Tibial artery (tissue), 4 donors: ENCODE measurements at regions not wholly inside any gene's neighbourhood (a gene's known extent, or its start where the extent isn't known, plus 50 kb on each side); places are given as distances from the start of the nearest gene placed in this dataset.

Experiments used
- DNase-seq, 2 donors: peaks; one replicate each; pipeline ENCODE4 v3.0.0-alpha.2; 2019
- H3K27ac ChIP-seq, 2 donors: fragments of 200-600 bp; sonication (generic) in 1 of 2; 1 replicate in 1 of 2; 2 replicates in 1 of 2; pipeline ENCODE4 v1.5.1; 2018 to 2019; ENCODE audit warnings: mild to moderate bottlenecking in 1 of 2
- H3K27me3 ChIP-seq, 2 donors: fragments of 200-600 bp; sonication (generic) in 1 of 2; one replicate each; pipeline versions ENCODE4 v1.5.1 to v1.6.0; 2016 to 2019
- H3K36me3 ChIP-seq, 3 donors: fragments of 200-600 bp; sonication (generic) in 2 of 3; one replicate each; pipeline ENCODE4 v1.5.1; 2016 to 2019; ENCODE audit warnings: mild to moderate bottlenecking in 2 of 3
- H3K4me1 ChIP-seq, 4 donors: fragments of 200-600 bp; sonication (generic) in 2 of 4; 1 replicate in 3 of 4; 2 replicates in 1 of 4; pipeline ENCODE4 v1.5.1; 2016 to 2019
- H3K4me3 ChIP-seq, 2 donors: fragments of 200-600 bp; sonication (generic) in 1 of 2; 1 replicate in 1 of 2; 2 replicates in 1 of 2; pipeline ENCODE4 v1.5.1; 2018 to 2019; ENCODE audit warnings: mild to moderate bottlenecking in 2 of 2
- H3K9me3 ChIP-seq, 3 donors: fragments of 200-600 bp; sonication (generic) in 1 of 3; one replicate each; pipeline ENCODE4 v1.5.1; 2016 to 2019
- intact Hi-C: fragments of 100-400 bp; cut with DNase I; formaldehyde crosslinking; loops from one replicate; pipeline ENCODE4 v1.15.0; 2023; ENCODE audit warnings: low total_unique reads
- TF ChIP-seq, protein P1 (sequence below), 2 experiments: fragments of 200-600 bp in 1 of 2; fragments of 450-650 bp in 1 of 2; IDR thresholded peaks; one replicate each; pipeline ENCODE4 v1.5.1; 2017 to 2019; ENCODE audit warnings: antibody characterized with exemption in 2 of 2, mild to moderate bottlenecking in 1 of 2, moderate library complexity in 1 of 2

DNA sequence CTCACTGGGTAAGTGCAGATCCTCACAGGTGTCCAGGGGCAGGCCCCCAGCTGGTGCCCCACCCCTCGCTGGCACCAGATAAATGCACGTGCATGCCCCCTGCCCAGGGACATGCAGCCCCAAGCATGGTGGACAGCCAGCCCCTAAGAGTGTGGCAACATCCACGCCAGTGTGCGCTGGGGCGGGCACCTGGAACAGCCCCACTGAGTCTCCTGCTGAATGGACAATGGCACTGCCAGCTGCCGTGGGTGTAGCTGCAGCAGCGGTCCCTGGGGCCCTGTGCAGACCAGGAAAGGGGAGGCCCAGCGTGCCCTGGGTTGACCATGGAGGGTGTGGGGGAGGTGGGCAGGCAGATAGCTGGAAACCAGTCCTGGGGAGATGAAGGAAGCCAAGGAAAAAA lies 538.7 kb upstream of the SGCG start:
- DNase-seq: no peak
- Histone ChIP-seq H3K27me3 (no peaks in the 10 kb centered on the region), H3K27ac (no peak overlapping the region), H3K4me1 (no peaks in the 10 kb centered on the region), H3K4me3 (no peak overlapping the region), H3K9me3 (no peaks in the 10 kb centered on the region), H3K36me3 (no peaks in the 10 kb centered on the region)
- TF ChIP-seq, protein P1, sequence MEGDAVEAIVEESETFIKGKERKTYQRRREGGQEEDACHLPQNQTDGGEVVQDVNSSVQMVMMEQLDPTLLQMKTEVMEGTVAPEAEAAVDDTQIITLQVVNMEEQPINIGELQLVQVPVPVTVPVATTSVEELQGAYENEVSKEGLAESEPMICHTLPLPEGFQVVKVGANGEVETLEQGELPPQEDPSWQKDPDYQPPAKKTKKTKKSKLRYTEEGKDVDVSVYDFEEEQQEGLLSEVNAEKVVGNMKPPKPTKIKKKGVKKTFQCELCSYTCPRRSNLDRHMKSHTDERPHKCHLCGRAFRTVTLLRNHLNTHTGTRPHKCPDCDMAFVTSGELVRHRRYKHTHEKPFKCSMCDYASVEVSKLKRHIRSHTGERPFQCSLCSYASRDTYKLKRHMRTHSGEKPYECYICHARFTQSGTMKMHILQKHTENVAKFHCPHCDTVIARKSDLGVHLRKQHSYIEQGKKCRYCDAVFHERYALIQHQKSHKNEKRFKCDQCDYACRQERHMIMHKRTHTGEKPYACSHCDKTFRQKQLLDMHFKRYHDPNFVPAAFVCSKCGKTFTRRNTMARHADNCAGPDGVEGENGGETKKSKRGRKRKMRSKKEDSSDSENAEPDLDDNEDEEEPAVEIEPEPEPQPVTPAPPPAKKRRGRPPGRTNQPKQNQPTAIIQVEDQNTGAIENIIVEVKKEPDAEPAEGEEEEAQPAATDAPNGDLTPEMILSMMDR (IDR thresholded peaks at IDR 0.05): no peak
- intact Hi-C loops: no loop called here

- H3K36me3 ChIP-seq: no peaks in the 10 kb centered on the region
- no peaks in the 10 kb centered on the region for H3K27me3 ChIP-seq
- no peak overlapping the region for H3K27ac ChIP-seq
- TF ChIP-seq, protein P1 (IDR thresholded peaks at IDR 0.05): no peak
- H3K9me3 ChIP-seq: no peaks in the 10 kb centered on the region
- no peak for DNase-seq
- no peak overlapping the region for H3K4me3 ChIP-seq
- intact Hi-C loops: no loop called here
- H3K4me1 ChIP-seq: no peaks in the 10 kb centered on the region
Observed at GRCh38 chr13:22644941-22645340, 535.8 kb upstream of the SGCG start.

DNA sequence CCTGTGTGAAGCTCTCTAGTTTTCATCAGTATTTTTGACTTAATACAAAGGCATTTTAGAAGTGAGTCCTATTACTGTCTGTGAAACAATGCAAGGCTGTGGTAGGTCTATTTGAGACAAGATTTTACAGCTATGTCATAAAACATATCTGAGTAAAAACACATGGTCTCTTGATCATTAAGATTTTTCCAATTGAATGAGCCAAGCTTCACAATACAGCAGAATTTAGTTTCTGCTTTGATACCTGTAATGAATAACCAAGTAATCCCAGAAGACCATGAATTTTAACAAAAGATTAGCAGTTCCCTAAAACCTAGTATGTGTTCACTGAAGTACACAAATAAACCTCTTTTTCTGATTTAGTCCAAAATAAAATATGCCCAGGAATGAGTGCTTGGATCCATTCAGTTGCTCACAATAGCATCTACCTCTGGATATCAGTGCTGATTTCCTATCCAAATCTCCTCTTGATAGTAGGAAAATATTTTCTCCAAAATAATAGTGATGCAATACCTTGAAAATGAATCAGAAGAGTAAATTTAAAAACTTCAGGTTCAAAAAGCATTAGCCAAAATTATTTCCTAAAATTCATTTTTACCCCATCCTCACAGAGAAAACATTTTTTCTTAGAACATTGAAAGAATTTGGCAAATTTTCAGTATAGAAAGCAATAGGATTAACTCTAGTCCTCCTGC lies 533.5 kb upstream of the SGCG start:
- H3K4me3 ChIP-seq: no peak overlapping the region
- H3K27ac ChIP-seq: no peak overlapping the region
- TF ChIP-seq, protein P1 (IDR thresholded peaks at IDR 0.05): no peak
- no peak for DNase-seq
- intact Hi-C loops: no loop called here
- no peaks in the 10 kb centered on the region for H3K27me3 ChIP-seq
- H3K4me1 ChIP-seq: no peaks in the 10 kb centered on the region
- no peaks in the 10 kb centered on the region for H3K9me3 ChIP-seq
- H3K36me3 ChIP-seq: no peaks in the 10 kb centered on the region

DNA sequence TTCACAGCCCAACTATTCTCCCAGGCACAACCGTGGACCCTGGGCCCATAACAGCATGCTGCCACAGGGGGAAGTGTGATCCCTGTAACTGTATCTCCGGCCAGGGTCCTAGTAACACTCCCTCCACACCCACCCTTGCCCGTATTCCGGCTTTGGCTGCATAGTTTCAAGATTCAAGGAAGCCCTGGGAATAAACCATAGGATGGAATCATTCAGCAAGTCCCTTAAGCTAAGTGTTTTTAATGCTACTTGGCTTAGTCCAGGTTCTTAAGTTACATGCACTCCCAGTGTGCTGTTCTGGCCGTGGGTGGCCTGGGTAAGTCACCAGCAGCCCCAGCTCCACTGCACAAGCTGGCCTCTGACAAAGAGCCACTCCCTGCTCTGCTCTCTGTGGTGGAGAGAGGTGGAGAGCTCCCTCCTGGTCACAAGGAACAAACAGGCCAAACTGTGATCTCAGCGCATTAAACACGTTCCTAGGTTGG lies 532.4 kb upstream of the SGCG start:
- Histone ChIP-seq H3K4me3 (no peak overlapping the region), H3K27me3 (no peaks in the 10 kb centered on the region), H3K4me1 (no peaks in the 10 kb centered on the region), H3K36me3 (no peaks in the 10 kb centered on the region), H3K9me3 (no peaks in the 10 kb centered on the region), H3K27ac (no peak overlapping the region)
- no peak for DNase-seq
- intact Hi-C loops: no loop called here
- TF ChIP-seq, protein P1 (IDR thresholded peaks at IDR 0.05): no peak

- H3K27ac ChIP-seq: no peak overlapping the region
- TF ChIP-seq, protein P1 (IDR thresholded peaks at IDR 0.05): no peak
- no peaks in the 10 kb centered on the region for H3K9me3 ChIP-seq
- intact Hi-C loops: no loop called here
- H3K36me3 ChIP-seq: no peaks in the 10 kb centered on the region
- no peak for DNase-seq
- no peaks in the 10 kb centered on the region for H3K27me3 ChIP-seq
- H3K4me1 ChIP-seq: no peaks in the 10 kb centered on the region
- no peak overlapping the region for H3K4me3 ChIP-seq
Observed at GRCh38 chr13:22652796-22653195, 528.0 kb upstream of the SGCG start.
